GM12878 (cell line): ENCODE measurements at regions not wholly inside any gene's neighbourhood (a gene's known extent, or its start where the extent isn't known, plus 50 kb on each side); places are given as distances from the start of the nearest gene placed in this dataset.

Experiments used
- ATAC-seq: fragments of 200-7000 bp; cut with Tn5 transposase; 3 replicates; pipeline ENCODE4 v1.9.1; 2020; ENCODE audit warnings: mild to moderate bottlenecking, moderate library complexity
- BruUV-seq: library from RNA; stranded (reverse); fragments of 400-500 nt; replicated peaks from 2 replicates; lab custom pipeline; 2021; lab: Mats Ljungman, UMichigan
- CTCF ChIA-PET: fragments of 300-600 bp; sonication (Branson Sonifier 250); formaldehyde crosslinking; extraction: SDS; loops from one replicate; lab custom pipeline; 2021; ENCODE audit warnings: inconsistent platforms; lab: Yijun Ruan, JAX
- POLR2A ChIA-PET: fragments of 350-600 bp; formaldehyde crosslinking; extraction: SDS; loops from one replicate; lab custom pipeline; 2021; ENCODE audit warnings: inconsistent platforms; lab: Charles Lee
- RAD21 ChIA-PET: fragments of 300-600 bp; sonication (Branson Sonifier 250); formaldehyde crosslinking; loops from one replicate; lab custom pipeline; 2023; ENCODE audit warnings: antibody characterized with exemption; ENCODE audit not compliant: unreplicated experiment; lab: Charles Lee
- SMC1A ChIA-PET: fragments of 300-600 bp; sonication (Branson Sonifier 250); formaldehyde crosslinking; loops from one replicate; lab custom pipeline; 2023; ENCODE audit not compliant: unreplicated experiment, uncharacterized antibody; lab: Charles Lee
- DNase-seq: peaks from one replicate; pipeline ENCODE4 v3.0.0-alpha.2; 2011; ENCODE audit warnings: low read depth, low spot score
- FAIRE-seq: peaks from 3 replicates; lab custom pipeline; 2011; peaks lifted over from hg19 to GRCh38; lab: Jason Lieb, UNC
- H2AFZ ChIP-seq: 2 replicates; pipeline ENCODE4 v1.6.0; 2011; ENCODE audit warnings: low read depth, low read length, control low read depth; ENCODE audit not compliant: control insufficient read depth
- H3K27ac ChIP-seq: 2 replicates; pipeline ENCODE4 v1.5.1; 2011; ENCODE audit warnings: control low read depth; ENCODE audit not compliant: control insufficient read depth, insufficient read depth
- H3K27me3 ChIP-seq, 2 experiments: replicated peaks in 1 of 2; 2 replicates each; pipeline versions ENCODE4 v1.6.0 to v1.6.1; 2011; ENCODE audit warnings: low read length in 1 of 2; ENCODE audit not compliant: control insufficient read depth in 2 of 2, insufficient read depth in 2 of 2
- H3K36me3 ChIP-seq, 2 experiments: 2 replicates each; pipeline ENCODE4 v1.5.1; 2011; ENCODE audit warnings: low read length in 1 of 2; ENCODE audit not compliant: control insufficient read depth in 2 of 2, insufficient read depth in 2 of 2
- H3K4me1 ChIP-seq: 2 replicates; pipeline ENCODE4 v1.6.1; 2011; ENCODE audit warnings: mild to moderate bottlenecking, low read length, moderate library complexity, mixed read lengths; ENCODE audit not compliant: control insufficient read depth, insufficient read depth
- H3K4me2 ChIP-seq: 2 replicates; pipeline ENCODE4 v1.6.0; 2011; ENCODE audit warnings: control low read depth; ENCODE audit not compliant: control insufficient read depth, insufficient read depth
- H3K4me3 ChIP-seq: fragments of 200-600 bp; sonication (generic); 2 replicates; pipeline ENCODE4 v1.5.1; 2016
- H3K79me2 ChIP-seq: 2 replicates; pipeline ENCODE4 v1.6.0; 2011; ENCODE audit warnings: low read length; ENCODE audit not compliant: control insufficient read depth, insufficient read depth
- H3K9ac ChIP-seq: 2 replicates; pipeline ENCODE4 v1.8.0; 2011; ENCODE audit warnings: low read length, control low read depth, mixed read lengths; ENCODE audit not compliant: control insufficient read depth, insufficient read depth
- H3K9me3 ChIP-seq: replicated peaks from 3 replicates; pipeline ENCODE4 v1.5.1; 2011; ENCODE audit warnings: mild to moderate bottlenecking, low read length; ENCODE audit not compliant: control insufficient read depth, insufficient read depth
- H4K20me1 ChIP-seq: 2 replicates; pipeline ENCODE4 v1.6.0; 2011; ENCODE audit not compliant: control insufficient read depth, insufficient read depth
- BHLHE40 ChIP-seq, 2 experiments: fragments of 450-650 bp in 1 of 2; IDR thresholded peaks; 2 replicates each; pipeline ENCODE4 v1.6.1; 2011 to 2017; ENCODE audit warnings: low read depth in 2 of 2, borderline replicate concordance in 1 of 2, improper control_type of control experiment in 1 of 2, low read length in 1 of 2, mild to moderate bottlenecking in 1 of 2
- RELA ChIP-seq: fragments of 450-650 bp; IDR thresholded peaks from 2 replicates; pipeline ENCODE4 v1.8.0; 2014; ENCODE audit warnings: borderline replicate concordance; ENCODE audit not compliant: partially characterized antibody
- ZNF24 ChIP-seq: fragments of 450-650 bp; IDR thresholded peaks from 2 replicates; pipeline ENCODE4 v1.6.1; 2017; ENCODE audit warnings: antibody characterized with exemption, mild to moderate bottlenecking
- WGBS: methylation state at CpG from one replicate; pipeline ENCODE4 v1.1.6; 2016; ENCODE audit warnings: low lambda C conversion rate; ENCODE audit not compliant: insufficient replicate concordance, insufficient coverage; ENCODE audit errors: missing lambda C conversion rate; 5-methylcytosine and 5-hydroxymethylcytosine counted together
- in situ Hi-C: fragments of 300-500 bp; cut with MboI; formaldehyde crosslinking; loops from 9 replicates; pipeline ENCODE4 v1.14.3; 2018; ENCODE audit warnings: mixed read lengths
- intact Hi-C: fragments of 100-400 bp; cut with micrococcal nuclease; formaldehyde crosslinking; loops from one replicate; pipeline ENCODE4 v1.14.2; 2022; ENCODE audit not compliant: unreplicated experiment
- TF ChIP-seq, protein P1 (sequence below): fragments of 450-650 bp; formaldehyde crosslinking; IDR thresholded peaks from 2 replicates; pipeline ENCODE4 v1.4.0; 2020; ENCODE audit warnings: mild to moderate bottlenecking, moderate library complexity

DNA sequence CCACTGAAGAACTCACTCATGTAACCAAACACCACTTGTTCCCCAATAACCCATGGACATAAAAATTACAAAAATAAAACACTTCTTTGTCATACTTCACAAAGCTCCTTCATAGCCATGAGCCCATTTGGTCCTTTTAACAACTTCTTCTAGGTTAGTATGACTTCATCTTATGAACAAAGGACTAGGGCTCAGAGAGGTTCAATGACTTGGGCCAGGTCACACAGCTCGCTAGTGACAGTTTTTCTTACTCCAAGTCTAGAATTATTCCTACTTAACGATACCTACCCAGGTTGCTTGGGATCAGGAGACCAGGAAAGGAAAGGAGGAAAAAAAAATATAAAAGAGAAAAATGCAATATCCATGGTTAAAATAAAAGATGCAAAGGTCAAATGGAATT, 353.4 kb downstream of the SOX9 start:
- H3K4me2 ChIP-seq, result no peak overlapping the region
- RAD21 ChIA-PET, result no interaction called here
- FAIRE-seq, result no peak
- no TSS peak for BruUV-seq
- no peak overlapping the region for H3K9ac ChIP-seq
- intact Hi-C loops (no loop called here), in situ Hi-C loops (no loop called here)
- H3K27ac ChIP-seq, result no peak overlapping the region
- 100% methylated on average over 2 of the region's 2 CpGs for WGBS
- TF ChIP-seq BHLHE40 (IDR thresholded peaks at IDR 0.05; ENCODE audit: borderline replicate concordance in 1 of 2, low read depth in 2 of 2, low read length in 1 of 2), result no peak
- no peak for TF ChIP-seq RELA
- no peak for TF ChIP-seq ZNF24
- TF ChIP-seq, protein P1, sequence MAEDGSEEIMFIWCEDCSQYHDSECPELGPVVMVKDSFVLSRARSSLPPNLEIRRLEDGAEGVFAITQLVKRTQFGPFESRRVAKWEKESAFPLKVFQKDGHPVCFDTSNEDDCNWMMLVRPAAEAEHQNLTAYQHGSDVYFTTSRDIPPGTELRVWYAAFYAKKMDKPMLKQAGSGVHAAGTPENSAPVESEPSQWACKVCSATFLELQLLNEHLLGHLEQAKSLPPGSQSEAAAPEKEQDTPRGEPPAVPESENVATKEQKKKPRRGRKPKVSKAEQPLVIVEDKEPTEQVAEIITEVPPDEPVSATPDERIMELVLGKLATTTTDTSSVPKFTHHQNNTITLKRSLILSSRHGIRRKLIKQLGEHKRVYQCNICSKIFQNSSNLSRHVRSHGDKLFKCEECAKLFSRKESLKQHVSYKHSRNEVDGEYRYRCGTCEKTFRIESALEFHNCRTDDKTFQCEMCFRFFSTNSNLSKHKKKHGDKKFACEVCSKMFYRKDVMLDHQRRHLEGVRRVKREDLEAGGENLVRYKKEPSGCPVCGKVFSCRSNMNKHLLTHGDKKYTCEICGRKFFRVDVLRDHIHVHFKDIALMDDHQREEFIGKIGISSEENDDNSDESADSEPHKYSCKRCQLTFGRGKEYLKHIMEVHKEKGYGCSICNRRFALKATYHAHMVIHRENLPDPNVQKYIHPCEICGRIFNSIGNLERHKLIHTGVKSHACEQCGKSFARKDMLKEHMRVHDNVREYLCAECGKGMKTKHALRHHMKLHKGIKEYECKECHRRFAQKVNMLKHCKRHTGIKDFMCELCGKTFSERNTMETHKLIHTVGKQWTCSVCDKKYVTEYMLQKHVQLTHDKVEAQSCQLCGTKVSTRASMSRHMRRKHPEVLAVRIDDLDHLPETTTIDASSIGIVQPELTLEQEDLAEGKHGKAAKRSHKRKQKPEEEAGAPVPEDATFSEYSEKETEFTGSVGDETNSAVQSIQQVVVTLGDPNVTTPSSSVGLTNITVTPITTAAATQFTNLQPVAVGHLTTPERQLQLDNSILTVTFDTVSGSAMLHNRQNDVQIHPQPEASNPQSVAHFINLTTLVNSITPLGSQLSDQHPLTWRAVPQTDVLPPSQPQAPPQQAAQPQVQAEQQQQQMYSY, result no peak
- CTCF ChIA-PET, result interaction anchor here (1.0 kb wide), 1 partner anchor 85 kb away, joined by 3 read pairs; no protein-coding TSS in a partner anchor
- no peak overlapping the region for H3K4me3 ChIP-seq
- no peaks in the 10 kb centered on the region for H3K4me1 ChIP-seq
- no peaks in the 10 kb centered on the region for H4K20me1 ChIP-seq
- SMC1A ChIA-PET, result interaction anchor here (1.0 kb wide), 1 partner anchor 12 kb away, joined by 5 read pairs; no protein-coding TSS in a partner anchor
- POLR2A ChIA-PET, result no interaction called here
- no peaks in the 10 kb centered on the region for H3K79me2 ChIP-seq
- no peaks in the 10 kb centered on the region for H3K27me3 ChIP-seq
- H3K36me3 ChIP-seq, result no peaks in the 10 kb centered on the region; a peak in 1 of 4 replicates
- no peak overlapping the region for H2AFZ ChIP-seq
- no peak for ATAC-seq
- H3K9me3 ChIP-seq, result no peaks in the 10 kb centered on the region
- no peak for DNase-seq
